ENCODE measurements at regions not wholly inside any gene's neighbourhood (a gene's known extent, or its start where the extent isn't known, plus 50 kb on each side); places are given as distances from the start of the nearest gene placed in this dataset.

DNA sequence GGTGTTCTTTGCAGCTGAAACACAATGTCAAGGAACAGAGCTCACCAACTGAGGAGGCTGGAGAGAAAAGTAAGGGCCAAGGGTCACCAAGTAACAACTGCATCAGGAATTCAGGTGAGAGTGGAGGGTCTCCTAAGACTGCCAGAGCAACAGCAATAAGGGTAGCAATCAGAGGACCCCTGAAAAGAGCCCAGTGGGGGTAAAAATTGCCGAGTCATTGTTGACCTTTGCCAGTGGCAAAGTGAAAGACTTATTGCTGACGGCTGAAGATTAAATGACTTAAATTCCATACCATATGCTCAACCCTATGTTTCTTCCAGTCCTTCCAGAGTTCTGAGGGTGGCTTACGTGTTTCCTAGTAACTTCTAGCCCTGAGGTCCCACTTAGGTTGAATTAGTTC, 51.9 kb upstream of the ARHGAP42 start:
- TF ChIP-seq, protein P1, sequence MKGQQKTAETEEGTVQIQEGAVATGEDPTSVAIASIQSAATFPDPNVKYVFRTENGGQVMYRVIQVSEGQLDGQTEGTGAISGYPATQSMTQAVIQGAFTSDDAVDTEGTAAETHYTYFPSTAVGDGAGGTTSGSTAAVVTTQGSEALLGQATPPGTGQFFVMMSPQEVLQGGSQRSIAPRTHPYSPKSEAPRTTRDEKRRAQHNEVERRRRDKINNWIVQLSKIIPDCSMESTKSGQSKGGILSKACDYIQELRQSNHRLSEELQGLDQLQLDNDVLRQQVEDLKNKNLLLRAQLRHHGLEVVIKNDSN (IDR thresholded peaks at IDR 0.05) = no peak
- no peak for TF ChIP-seq ZBTB7A (IDR thresholded peaks at IDR 0.05; ENCODE audit: low read depth)
- no peak for TF ChIP-seq CREB1 (IDR thresholded peaks at IDR 0.05; ENCODE audit: low read depth)
- TF ChIP-seq TAF1 (IDR thresholded peaks at IDR 0.05; ENCODE audit: low read depth) = no peak
- TF ChIP-seq, protein P2, sequence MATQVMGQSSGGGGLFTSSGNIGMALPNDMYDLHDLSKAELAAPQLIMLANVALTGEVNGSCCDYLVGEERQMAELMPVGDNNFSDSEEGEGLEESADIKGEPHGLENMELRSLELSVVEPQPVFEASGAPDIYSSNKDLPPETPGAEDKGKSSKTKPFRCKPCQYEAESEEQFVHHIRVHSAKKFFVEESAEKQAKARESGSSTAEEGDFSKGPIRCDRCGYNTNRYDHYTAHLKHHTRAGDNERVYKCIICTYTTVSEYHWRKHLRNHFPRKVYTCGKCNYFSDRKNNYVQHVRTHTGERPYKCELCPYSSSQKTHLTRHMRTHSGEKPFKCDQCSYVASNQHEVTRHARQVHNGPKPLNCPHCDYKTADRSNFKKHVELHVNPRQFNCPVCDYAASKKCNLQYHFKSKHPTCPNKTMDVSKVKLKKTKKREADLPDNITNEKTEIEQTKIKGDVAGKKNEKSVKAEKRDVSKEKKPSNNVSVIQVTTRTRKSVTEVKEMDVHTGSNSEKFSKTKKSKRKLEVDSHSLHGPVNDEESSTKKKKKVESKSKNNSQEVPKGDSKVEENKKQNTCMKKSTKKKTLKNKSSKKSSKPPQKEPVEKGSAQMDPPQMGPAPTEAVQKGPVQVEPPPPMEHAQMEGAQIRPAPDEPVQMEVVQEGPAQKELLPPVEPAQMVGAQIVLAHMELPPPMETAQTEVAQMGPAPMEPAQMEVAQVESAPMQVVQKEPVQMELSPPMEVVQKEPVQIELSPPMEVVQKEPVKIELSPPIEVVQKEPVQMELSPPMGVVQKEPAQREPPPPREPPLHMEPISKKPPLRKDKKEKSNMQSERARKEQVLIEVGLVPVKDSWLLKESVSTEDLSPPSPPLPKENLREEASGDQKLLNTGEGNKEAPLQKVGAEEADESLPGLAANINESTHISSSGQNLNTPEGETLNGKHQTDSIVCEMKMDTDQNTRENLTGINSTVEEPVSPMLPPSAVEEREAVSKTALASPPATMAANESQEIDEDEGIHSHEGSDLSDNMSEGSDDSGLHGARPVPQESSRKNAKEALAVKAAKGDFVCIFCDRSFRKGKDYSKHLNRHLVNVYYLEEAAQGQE (IDR thresholded peaks at IDR 0.05; ENCODE audit: low read depth) = no peak
- no peak for TF ChIP-seq EGR1 (IDR thresholded peaks at IDR 0.05)
- TF ChIP-seq YY1 (IDR thresholded peaks at IDR 0.05; ENCODE audit: low read depth) = no peak
- TF ChIP-seq RAD21 (IDR thresholded peaks at IDR 0.05; ENCODE audit: low read depth) = no peak
- TF ChIP-seq, protein P3, sequence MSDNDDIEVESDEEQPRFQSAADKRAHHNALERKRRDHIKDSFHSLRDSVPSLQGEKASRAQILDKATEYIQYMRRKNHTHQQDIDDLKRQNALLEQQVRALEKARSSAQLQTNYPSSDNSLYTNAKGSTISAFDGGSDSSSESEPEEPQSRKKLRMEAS (IDR thresholded peaks at IDR 0.05) = no peak
